IMR-90 (cell line): ENCODE measurements at regions not wholly inside any gene's neighbourhood (a gene's known extent, or its start where the extent isn't known, plus 50 kb on each side); places are given as distances from the start of the nearest gene placed in this dataset.

Experiments used
- MAFK ChIP-seq: IDR thresholded peaks from 2 replicates; pipeline ENCODE4 v1.6.1; 2012; ENCODE audit warnings: low read depth, low read length, improper control_type of control experiment
- NFE2L2 ChIP-seq: fragments of 150-350 bp; IDR thresholded peaks from 2 replicates; pipeline ENCODE4 v1.6.1; 2016; ENCODE audit warnings: low read depth, mild to moderate bottlenecking, low read length
- POLR2A ChIP-seq: IDR thresholded peaks from 2 replicates; pipeline ENCODE4 v1.6.1; 2012; ENCODE audit warnings: mild to moderate bottlenecking, low read depth, low read length
- SMC3 ChIP-seq: fragments of 150-350 bp; IDR thresholded peaks from 2 replicates; pipeline ENCODE4 v1.6.1; 2016; ENCODE audit warnings: low read depth, mild to moderate bottlenecking, antibody characterized with exemption, low read length, moderate library complexity
- TF ChIP-seq, protein P1 (sequence below): conservative IDR thresholded peaks from 2 replicates; pipeline ENCODE4 v1.5.1; 2012; ENCODE audit warnings: mild to moderate bottlenecking, low read depth, low read length, improper control_type of control experiment
- TF ChIP-seq, protein P2 (sequence below): fragments of 150-350 bp; IDR thresholded peaks from 2 replicates; pipeline ENCODE4 v1.6.1; 2017; ENCODE audit warnings: mild to moderate bottlenecking, antibody characterized with exemption, low read length, low read depth

DNA sequence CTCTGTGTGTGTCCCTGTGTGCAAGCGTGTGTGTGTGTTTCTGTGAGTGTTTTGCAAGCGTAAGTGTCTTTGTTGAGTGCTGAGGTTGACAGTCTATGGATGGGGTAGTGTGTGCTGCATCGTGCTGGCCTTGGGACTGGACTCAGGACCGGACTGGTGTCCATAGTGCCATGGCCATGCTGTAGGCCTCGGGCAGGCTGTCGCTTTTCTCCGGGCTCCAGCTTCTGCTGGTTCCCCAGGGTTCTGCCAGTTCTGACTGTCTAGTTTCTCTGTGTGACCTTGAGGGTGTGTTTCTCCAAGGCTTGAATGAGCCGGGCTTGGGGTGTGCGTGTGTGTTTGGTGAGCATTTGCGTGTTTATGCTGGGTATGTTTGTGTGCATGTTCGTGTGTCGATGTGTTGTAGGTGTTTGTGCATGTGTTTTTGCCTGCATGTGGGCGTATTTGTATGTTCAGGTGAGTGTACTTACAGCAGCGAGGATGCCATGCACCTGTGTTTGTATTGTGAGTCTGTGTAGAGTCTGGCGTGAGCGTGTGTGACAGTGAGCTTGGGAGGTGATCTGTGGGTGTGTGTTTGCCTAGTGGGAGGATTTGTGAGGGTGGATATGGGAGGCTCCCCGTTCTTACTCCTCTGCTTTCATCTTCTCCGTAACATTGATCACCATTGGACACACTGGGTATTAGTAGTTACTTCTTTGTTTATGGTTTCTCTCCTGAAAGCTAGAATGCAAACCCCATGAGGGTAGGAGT lies 51.7 kb upstream of the POU3F1 start:
- TF ChIP-seq, protein P1, sequence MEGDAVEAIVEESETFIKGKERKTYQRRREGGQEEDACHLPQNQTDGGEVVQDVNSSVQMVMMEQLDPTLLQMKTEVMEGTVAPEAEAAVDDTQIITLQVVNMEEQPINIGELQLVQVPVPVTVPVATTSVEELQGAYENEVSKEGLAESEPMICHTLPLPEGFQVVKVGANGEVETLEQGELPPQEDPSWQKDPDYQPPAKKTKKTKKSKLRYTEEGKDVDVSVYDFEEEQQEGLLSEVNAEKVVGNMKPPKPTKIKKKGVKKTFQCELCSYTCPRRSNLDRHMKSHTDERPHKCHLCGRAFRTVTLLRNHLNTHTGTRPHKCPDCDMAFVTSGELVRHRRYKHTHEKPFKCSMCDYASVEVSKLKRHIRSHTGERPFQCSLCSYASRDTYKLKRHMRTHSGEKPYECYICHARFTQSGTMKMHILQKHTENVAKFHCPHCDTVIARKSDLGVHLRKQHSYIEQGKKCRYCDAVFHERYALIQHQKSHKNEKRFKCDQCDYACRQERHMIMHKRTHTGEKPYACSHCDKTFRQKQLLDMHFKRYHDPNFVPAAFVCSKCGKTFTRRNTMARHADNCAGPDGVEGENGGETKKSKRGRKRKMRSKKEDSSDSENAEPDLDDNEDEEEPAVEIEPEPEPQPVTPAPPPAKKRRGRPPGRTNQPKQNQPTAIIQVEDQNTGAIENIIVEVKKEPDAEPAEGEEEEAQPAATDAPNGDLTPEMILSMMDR, result no peak
- TF ChIP-seq, protein P2, sequence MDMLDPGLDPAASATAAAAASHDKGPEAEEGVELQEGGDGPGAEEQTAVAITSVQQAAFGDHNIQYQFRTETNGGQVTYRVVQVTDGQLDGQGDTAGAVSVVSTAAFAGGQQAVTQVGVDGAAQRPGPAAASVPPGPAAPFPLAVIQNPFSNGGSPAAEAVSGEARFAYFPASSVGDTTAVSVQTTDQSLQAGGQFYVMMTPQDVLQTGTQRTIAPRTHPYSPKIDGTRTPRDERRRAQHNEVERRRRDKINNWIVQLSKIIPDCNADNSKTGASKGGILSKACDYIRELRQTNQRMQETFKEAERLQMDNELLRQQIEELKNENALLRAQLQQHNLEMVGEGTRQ, result no peak
- TF ChIP-seq POLR2A, result no peak
- no peak for TF ChIP-seq NFE2L2
- TF ChIP-seq SMC3, result no peak
- TF ChIP-seq MAFK, result no peak
